GM04504 (cell line): ENCODE measurements at regions not wholly inside any gene's neighbourhood (a gene's known extent, or its start where the extent isn't known, plus 50 kb on each side); places are given as distances from the start of the nearest gene placed in this dataset.
"Not testable (repeated sequence)": the region's sequence is repeated elsewhere in the genome, so short reads cannot be mapped to it uniquely, and the experiment has no call there.

Experiments
- DNase-seq: peaks from one replicate; pipeline ENCODE4 v3.0.0-alpha.2; 2012; ENCODE audit warnings: low read depth

- no peak for DNase-seq
Measured at GRCh38 chr6:163738725-163739407, 324.3 kb downstream of the QKI start.

- DNase-seq, result no peak
Measured at GRCh38 chr6:163738304-163738703, 323.8 kb downstream of the QKI start.

- no peak for DNase-seq
Measured at GRCh38 chr6:163735076-163735475, 320.6 kb downstream of the QKI start.

GRCh38 chr6:163733061-163733460 lies 318.5 kb downstream of the QKI start:
- no peak for DNase-seq

GRCh38 chr6:163732479-163732878 lies 318.0 kb downstream of the QKI start:
- DNase-seq, result no peak

- not testable (repeated sequence) for DNase-seq
Measured at GRCh38 chr6:163732014-163732351, 317.5 kb downstream of the QKI start.

GRCh38 chr6:163731215-163732013 lies 316.9 kb downstream of the QKI start:
- no peak for DNase-seq

- no peak for DNase-seq
Measured at GRCh38 chr6:163730246-163731210, 316.0 kb downstream of the QKI start.

GRCh38 chr6:163729127-163729872 lies 314.8 kb downstream of the QKI start:
- DNase-seq, result no peak

GRCh38 chr6:163728442-163729126 lies 314.1 kb downstream of the QKI start:
- DNase-seq, result no peak

GRCh38 chr6:163726037-163726695 lies 311.6 kb downstream of the QKI start:
- no peak for DNase-seq

- no peak for DNase-seq
Measured at GRCh38 chr6:163725008-163725941, 310.8 kb downstream of the QKI start.

- DNase-seq, result no peak
Measured at GRCh38 chr6:163724196-163724595, 309.7 kb downstream of the QKI start.

- no peak for DNase-seq
Measured at GRCh38 chr6:163723759-163724158, 309.2 kb downstream of the QKI start.

GRCh38 chr6:163721922-163722692 lies 307.6 kb downstream of the QKI start:
- no peak for DNase-seq

GRCh38 chr6:163721435-163721834 lies 306.9 kb downstream of the QKI start:
- no peak for DNase-seq

- DNase-seq, result no peak
Measured at GRCh38 chr6:163720460-163721235, 306.1 kb downstream of the QKI start.

GRCh38 chr6:163720005-163720404 lies 305.5 kb downstream of the QKI start:
- DNase-seq, result no peak
